GM23338 (cell line): ENCODE measurements at regions not wholly inside any gene's neighbourhood (a gene's known extent, or its start where the extent isn't known, plus 50 kb on each side); places are given as distances from the start of the nearest gene placed in this dataset.

Experiments
- ATAC-seq: fragments of 200-7000 bp; cut with Tn5 transposase; 3 replicates; pipeline ENCODE4 v1.9.1; 2020
- DNase-seq: peaks from one replicate; pipeline ENCODE4 v3.0.0-alpha.2; 2015; ENCODE audit warnings: low spot score
- H2AFZ ChIP-seq: fragments of 200-600 bp; sonication (generic); 2 replicates; pipeline ENCODE4 v1.8.0; 2016; ENCODE audit warnings: antibody characterized with exemption, mild to moderate bottlenecking, moderate library complexity
- H3F3A ChIP-seq: fragments of 200-600 bp; sonication (generic); replicated peaks from 2 replicates; pipeline ENCODE4 v1.8.0; 2017; ENCODE audit warnings: antibody characterized with exemption, mixed run types, low read depth
- H3K27ac ChIP-seq: fragments of 200-600 bp; sonication (generic); 2 replicates; pipeline ENCODE4 v1.6.1; 2016; ENCODE audit warnings: low read depth
- H3K27me3 ChIP-seq: fragments of 200-600 bp; sonication (generic); 2 replicates; pipeline ENCODE4 v1.8.0; 2016; ENCODE audit warnings: mild to moderate bottlenecking, mixed run types, moderate library complexity; ENCODE audit not compliant: insufficient read depth
- H3K36me3 ChIP-seq: fragments of 200-600 bp; sonication (generic); 2 replicates; pipeline ENCODE4 v1.8.0; 2016; ENCODE audit warnings: mild to moderate bottlenecking; ENCODE audit not compliant: insufficient read depth
- H3K4me1 ChIP-seq: fragments of 200-600 bp; sonication (generic); 2 replicates; pipeline ENCODE4 v1.8.0; 2016; ENCODE audit warnings: mild to moderate bottlenecking, moderate library complexity; ENCODE audit not compliant: insufficient read depth
- H3K4me2 ChIP-seq: fragments of 200-600 bp; sonication (generic); 2 replicates; pipeline ENCODE4 v1.7.1; 2017; ENCODE audit warnings: mixed run types
- H3K4me3 ChIP-seq: fragments of 200-600 bp; sonication (generic); 2 replicates; pipeline ENCODE4 v1.6.1; 2016; ENCODE audit warnings: mixed run types
- H3K79me2 ChIP-seq: fragments of 200-600 bp; sonication (generic); replicated peaks from 2 replicates; pipeline ENCODE4 v1.8.0; 2017; ENCODE audit warnings: mild to moderate bottlenecking; ENCODE audit not compliant: insufficient read depth
- H3K9me2 ChIP-seq: fragments of 200-600 bp; sonication (generic); 2 replicates; pipeline ENCODE4 v1.8.0; 2017; ENCODE audit not compliant: insufficient read depth
- H4K20me1 ChIP-seq: fragments of 200-600 bp; sonication (generic); replicated peaks from 2 replicates; pipeline ENCODE4 v1.8.0; 2017; ENCODE audit warnings: mild to moderate bottlenecking; ENCODE audit not compliant: insufficient read depth
- H3K27ac Mint-ChIP-seq: 2 replicates; pipeline ENCODE4 v1.8.0; 2020; ENCODE audit warnings: inconsistent platforms, mild to moderate bottlenecking, moderate library complexity, mixed read lengths
- H3K27me3 Mint-ChIP-seq: 3 replicates; pipeline ENCODE4 v1.8.0; 2022; ENCODE audit warnings: low read depth, mild to moderate bottlenecking, moderate library complexity, mixed read lengths, inconsistent platforms; ENCODE audit not compliant: insufficient read depth, poor library complexity
- H3K36me3 Mint-ChIP-seq: 3 replicates; pipeline ENCODE4 v1.8.0; 2021; ENCODE audit warnings: low read depth, mild to moderate bottlenecking, inconsistent platforms, moderate library complexity, mixed read lengths
- H3K4me1 Mint-ChIP-seq: 3 replicates; pipeline ENCODE4 v1.8.0; 2020; ENCODE audit warnings: mild to moderate bottlenecking, inconsistent platforms, mixed read lengths
- H3K4me3 Mint-ChIP-seq: 3 replicates; pipeline ENCODE4 v1.8.0; 2021; ENCODE audit warnings: moderate library complexity, mild to moderate bottlenecking, inconsistent platforms, mixed read lengths
- H3K9me3 Mint-ChIP-seq: 3 replicates; pipeline ENCODE4 v1.8.0; 2020; ENCODE audit warnings: moderate library complexity, mild to moderate bottlenecking, inconsistent platforms, mixed read lengths
- CREB1 ChIP-seq: fragments of 250-450 bp; sonication (Bioruptor Pico); IDR thresholded peaks from 2 replicates; pipeline ENCODE4 v1.5.0; 2020; ENCODE audit warnings: low read depth, mild to moderate bottlenecking, moderate library complexity
- EZH2 ChIP-seq: fragments of 200-600 bp; sonication (generic); IDR thresholded peaks from one replicate; pipeline ENCODE4 v1.8.0; 2017; ENCODE audit warnings: antibody characterized with exemption, mild to moderate bottlenecking, low read depth; ENCODE audit not compliant: unreplicated experiment
- EZH2phosphoT487 ChIP-seq: fragments of 200-600 bp; sonication (generic); IDR thresholded peaks from one replicate; pipeline ENCODE4 v1.8.1; 2018; ENCODE audit warnings: antibody characterized with exemption; ENCODE audit not compliant: unreplicated experiment
- JUNB ChIP-seq: IDR thresholded peaks from one replicate; pipeline ENCODE4 v1.6.1; 2016; ENCODE audit warnings: antibody characterized with exemption; ENCODE audit not compliant: unreplicated experiment
- NANOG ChIP-seq: IDR thresholded peaks from 2 replicates; pipeline ENCODE4 v1.6.1; 2016; ENCODE audit warnings: antibody characterized with exemption, borderline replicate concordance
- POLR2AphosphoS5 ChIP-seq: IDR thresholded peaks from 2 replicates; pipeline ENCODE4 v1.6.1; 2016; ENCODE audit warnings: antibody characterized with exemption, low read depth
- STAT1 ChIP-seq: IDR thresholded peaks from one replicate; pipeline ENCODE4 v1.6.1; 2016; ENCODE audit warnings: antibody characterized with exemption; ENCODE audit not compliant: unreplicated experiment
- ZNF114 ChIP-seq: fragments of 250-450 bp; sonication (Bioruptor Pico); IDR thresholded peaks from 2 replicates; pipeline ENCODE4 v1.5.0; 2020; ENCODE audit warnings: mild to moderate bottlenecking, moderate library complexity
- ZNF331 ChIP-seq: fragments of 250-450 bp; sonication (Bioruptor Pico); IDR thresholded peaks from 2 replicates; pipeline ENCODE4 v1.5.0; 2020; ENCODE audit warnings: low read depth, mild to moderate bottlenecking, moderate library complexity
- TF ChIP-seq, protein P1 (sequence below): IDR thresholded peaks from 2 replicates; pipeline ENCODE4 v1.6.1; 2016; ENCODE audit warnings: antibody characterized with exemption
- TF ChIP-seq, protein P2 (sequence below): fragments of 250-450 bp; sonication (Bioruptor Pico); IDR thresholded peaks from 2 replicates; pipeline ENCODE4 v1.5.0; 2020; ENCODE audit warnings: mild to moderate bottlenecking, moderate library complexity
- TF ChIP-seq, protein P3 (sequence below), 2 experiments: fragments of 200-600 bp in 1 of 2; sonication (generic) in 1 of 2; conservative IDR thresholded peaks; 2 replicates each; pipeline versions ENCODE4 v1.5.1 to v1.6.1; 2016 to 2017; ENCODE audit warnings: antibody characterized with exemption in 2 of 2, low read depth in 2 of 2, mild to moderate bottlenecking in 2 of 2, moderate library complexity in 1 of 2
- TF ChIP-seq, protein P4 (sequence below): IDR thresholded peaks from one replicate; pipeline ENCODE4 v1.6.1; 2018; ENCODE audit warnings: antibody characterized with exemption; ENCODE audit not compliant: unreplicated experiment

DNA sequence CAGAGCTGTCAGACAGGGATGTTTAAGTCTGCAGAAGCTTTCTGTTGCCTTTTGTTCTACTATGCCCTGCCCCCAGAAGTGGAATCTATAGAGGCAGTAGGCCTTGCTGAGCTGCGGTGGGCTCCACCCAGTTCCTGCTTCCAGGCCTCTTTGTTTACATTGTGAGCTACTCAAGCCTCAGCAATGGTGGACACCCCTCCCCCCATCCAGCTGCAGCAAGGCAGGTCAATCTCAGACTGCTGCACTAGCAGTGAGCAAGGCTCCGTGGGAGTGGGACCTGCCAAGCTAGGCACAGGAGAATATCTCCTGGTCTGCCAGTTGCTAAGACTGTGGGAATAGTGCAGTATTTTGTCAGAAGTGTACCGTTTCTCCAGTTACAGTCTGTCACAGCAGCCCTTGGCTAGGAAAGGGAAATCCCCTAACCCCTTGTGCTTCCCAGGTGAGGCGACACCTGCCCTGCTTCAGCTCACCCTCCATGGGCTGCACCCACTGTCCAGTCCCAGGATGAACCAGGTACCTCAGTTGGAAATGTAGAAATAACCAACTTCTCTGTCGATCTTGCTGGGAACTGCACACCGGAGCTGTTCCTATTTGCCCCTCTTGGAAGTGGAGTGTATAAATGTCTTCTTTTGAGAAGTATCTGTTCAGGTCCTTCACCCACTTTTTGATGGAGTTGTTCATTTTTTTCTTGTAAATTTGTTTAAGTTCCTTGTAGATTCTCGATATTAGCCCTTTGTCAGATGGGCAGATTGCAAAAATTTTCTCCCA lies 213.5 kb upstream of the SLC38A2 start:
- Histone ChIP-seq H4K20me1 (no peaks in the 10 kb centered on the region), H3K4me2 (peak overlapping the region; percentile 60), H3K79me2 (no peaks in the 10 kb centered on the region), H3F3A (no peaks in the 10 kb centered on the region), H3K9me2 (peaks cover 14% of the 10 kb centered on the region), H3K4me1 (peaks cover 14% of the 10 kb centered on the region), H3K27me3 (no peaks in the 10 kb centered on the region), H3K4me3 (peak overlapping the region; percentile 36; the same call in 1 of the 2 replicates), H3K36me3 (0 out of 2 replicates have a peak, but pooled peaks cover 8% of the 10 kb centered on the region), H2AFZ (no peak overlapping the region), H3K27ac (0 out of 2 replicates have a peak overlapping the region, but pooled peaks have one; percentile 32)
- ATAC-seq (peak; percentile 72), DNase-seq (peak; percentile 68)
- Mint-ChIP-seq H3K4me3 (no peak overlapping the region), H3K27ac (no peak overlapping the region), H3K4me1 (peaks cover 16% of the 10 kb centered on the region; the same call in 2 of the 3 replicates), H3K36me3 (peaks cover 50% of the 10 kb centered on the region), H3K27me3 (peaks cover 1% of the 10 kb centered on the region), H3K9me3 (peaks cover 51% of the 10 kb centered on the region)
- TF ChIP-seq NANOG (no peak), ZNF331 (CRISPR knock-in tag) (no peak), EZH2phosphoT487 (no peak), ZNF114 (CRISPR knock-in tag) (no peak), JUNB (no peak), POLR2AphosphoS5 (no peak), CREB1 (no peak), STAT1 (no peak), EZH2 (no peak)
- TF ChIP-seq, protein P1, sequence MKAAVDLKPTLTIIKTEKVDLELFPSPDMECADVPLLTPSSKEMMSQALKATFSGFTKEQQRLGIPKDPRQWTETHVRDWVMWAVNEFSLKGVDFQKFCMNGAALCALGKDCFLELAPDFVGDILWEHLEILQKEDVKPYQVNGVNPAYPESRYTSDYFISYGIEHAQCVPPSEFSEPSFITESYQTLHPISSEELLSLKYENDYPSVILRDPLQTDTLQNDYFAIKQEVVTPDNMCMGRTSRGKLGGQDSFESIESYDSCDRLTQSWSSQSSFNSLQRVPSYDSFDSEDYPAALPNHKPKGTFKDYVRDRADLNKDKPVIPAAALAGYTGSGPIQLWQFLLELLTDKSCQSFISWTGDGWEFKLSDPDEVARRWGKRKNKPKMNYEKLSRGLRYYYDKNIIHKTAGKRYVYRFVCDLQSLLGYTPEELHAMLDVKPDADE = no peak
- TF ChIP-seq, protein P2, sequence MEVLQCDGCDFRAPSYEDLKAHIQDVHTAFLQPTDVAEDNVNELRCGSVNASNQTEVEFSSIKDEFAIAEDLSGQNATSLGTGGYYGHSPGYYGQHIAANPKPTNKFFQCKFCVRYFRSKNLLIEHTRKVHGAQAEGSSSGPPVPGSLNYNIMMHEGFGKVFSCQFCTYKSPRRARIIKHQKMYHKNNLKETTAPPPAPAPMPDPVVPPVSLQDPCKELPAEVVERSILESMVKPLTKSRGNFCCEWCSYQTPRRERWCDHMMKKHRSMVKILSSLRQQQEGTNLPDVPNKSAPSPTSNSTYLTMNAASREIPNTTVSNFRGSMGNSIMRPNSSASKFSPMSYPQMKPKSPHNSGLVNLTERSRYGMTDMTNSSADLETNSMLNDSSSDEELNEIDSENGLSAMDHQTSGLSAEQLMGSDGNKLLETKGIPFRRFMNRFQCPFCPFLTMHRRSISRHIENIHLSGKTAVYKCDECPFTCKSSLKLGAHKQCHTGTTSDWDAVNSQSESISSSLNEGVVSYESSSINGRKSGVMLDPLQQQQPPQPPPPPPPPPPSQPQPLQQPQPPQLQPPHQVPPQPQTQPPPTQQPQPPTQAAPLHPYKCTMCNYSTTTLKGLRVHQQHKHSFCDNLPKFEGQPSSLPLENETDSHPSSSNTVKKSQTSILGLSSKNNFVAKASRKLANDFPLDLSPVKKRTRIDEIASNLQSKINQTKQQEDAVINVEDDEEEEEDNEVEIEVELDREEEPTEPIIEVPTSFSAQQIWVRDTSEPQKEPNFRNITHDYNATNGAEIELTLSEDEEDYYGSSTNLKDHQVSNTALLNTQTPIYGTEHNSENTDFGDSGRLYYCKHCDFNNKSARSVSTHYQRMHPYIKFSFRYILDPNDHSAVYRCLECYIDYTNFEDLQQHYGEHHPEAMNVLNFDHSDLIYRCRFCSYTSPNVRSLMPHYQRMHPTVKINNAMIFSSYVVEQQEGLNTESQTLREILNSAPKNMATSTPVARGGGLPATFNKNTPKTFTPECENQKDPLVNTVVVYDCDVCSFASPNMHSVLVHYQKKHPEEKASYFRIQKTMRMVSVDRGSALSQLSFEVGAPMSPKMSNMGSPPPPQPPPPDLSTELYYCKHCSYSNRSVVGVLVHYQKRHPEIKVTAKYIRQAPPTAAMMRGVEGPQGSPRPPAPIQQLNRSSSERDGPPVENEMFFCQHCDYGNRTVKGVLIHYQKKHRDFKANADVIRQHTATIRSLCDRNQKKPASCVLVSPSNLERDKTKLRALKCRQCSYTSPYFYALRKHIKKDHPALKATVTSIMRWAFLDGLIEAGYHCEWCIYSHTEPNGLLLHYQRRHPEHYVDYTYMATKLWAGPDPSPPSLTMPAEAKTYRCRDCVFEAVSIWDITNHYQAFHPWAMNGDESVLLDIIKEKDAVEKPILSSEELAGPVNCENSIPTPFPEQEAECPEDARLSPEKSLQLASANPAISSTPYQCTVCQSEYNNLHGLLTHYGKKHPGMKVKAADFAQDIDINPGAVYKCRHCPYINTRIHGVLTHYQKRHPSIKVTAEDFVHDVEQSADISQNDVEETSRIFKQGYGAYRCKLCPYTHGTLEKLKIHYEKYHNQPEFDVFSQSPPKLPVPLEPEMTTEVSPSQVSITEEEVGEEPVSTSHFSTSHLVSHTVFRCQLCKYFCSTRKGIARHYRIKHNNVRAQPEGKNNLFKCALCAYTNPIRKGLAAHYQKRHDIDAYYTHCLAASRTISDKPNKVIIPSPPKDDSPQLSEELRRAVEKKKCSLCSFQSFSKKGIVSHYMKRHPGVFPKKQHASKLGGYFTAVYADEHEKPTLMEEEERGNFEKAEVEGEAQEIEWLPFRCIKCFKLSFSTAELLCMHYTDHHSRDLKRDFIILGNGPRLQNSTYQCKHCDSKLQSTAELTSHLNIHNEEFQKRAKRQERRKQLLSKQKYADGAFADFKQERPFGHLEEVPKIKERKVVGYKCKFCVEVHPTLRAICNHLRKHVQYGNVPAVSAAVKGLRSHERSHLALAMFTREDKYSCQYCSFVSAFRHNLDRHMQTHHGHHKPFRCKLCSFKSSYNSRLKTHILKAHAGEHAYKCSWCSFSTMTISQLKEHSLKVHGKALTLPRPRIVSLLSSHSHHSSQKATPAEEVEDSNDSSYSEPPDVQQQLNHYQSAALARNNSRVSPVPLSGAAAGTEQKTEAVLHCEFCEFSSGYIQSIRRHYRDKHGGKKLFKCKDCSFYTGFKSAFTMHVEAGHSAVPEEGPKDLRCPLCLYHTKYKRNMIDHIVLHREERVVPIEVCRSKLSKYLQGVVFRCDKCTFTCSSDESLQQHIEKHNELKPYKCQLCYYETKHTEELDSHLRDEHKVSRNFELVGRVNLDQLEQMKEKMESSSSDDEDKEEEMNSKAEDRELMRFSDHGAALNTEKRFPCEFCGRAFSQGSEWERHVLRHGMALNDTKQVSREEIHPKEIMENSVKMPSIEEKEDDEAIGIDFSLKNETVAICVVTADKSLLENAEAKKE (CRISPR knock-in tag) = no peak
- TF ChIP-seq, protein P3, sequence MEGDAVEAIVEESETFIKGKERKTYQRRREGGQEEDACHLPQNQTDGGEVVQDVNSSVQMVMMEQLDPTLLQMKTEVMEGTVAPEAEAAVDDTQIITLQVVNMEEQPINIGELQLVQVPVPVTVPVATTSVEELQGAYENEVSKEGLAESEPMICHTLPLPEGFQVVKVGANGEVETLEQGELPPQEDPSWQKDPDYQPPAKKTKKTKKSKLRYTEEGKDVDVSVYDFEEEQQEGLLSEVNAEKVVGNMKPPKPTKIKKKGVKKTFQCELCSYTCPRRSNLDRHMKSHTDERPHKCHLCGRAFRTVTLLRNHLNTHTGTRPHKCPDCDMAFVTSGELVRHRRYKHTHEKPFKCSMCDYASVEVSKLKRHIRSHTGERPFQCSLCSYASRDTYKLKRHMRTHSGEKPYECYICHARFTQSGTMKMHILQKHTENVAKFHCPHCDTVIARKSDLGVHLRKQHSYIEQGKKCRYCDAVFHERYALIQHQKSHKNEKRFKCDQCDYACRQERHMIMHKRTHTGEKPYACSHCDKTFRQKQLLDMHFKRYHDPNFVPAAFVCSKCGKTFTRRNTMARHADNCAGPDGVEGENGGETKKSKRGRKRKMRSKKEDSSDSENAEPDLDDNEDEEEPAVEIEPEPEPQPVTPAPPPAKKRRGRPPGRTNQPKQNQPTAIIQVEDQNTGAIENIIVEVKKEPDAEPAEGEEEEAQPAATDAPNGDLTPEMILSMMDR (conservative IDR thresholded peaks at IDR 0.05; ENCODE audit: low read depth in 2 of 2) = no peak
- TF ChIP-seq, protein P4, sequence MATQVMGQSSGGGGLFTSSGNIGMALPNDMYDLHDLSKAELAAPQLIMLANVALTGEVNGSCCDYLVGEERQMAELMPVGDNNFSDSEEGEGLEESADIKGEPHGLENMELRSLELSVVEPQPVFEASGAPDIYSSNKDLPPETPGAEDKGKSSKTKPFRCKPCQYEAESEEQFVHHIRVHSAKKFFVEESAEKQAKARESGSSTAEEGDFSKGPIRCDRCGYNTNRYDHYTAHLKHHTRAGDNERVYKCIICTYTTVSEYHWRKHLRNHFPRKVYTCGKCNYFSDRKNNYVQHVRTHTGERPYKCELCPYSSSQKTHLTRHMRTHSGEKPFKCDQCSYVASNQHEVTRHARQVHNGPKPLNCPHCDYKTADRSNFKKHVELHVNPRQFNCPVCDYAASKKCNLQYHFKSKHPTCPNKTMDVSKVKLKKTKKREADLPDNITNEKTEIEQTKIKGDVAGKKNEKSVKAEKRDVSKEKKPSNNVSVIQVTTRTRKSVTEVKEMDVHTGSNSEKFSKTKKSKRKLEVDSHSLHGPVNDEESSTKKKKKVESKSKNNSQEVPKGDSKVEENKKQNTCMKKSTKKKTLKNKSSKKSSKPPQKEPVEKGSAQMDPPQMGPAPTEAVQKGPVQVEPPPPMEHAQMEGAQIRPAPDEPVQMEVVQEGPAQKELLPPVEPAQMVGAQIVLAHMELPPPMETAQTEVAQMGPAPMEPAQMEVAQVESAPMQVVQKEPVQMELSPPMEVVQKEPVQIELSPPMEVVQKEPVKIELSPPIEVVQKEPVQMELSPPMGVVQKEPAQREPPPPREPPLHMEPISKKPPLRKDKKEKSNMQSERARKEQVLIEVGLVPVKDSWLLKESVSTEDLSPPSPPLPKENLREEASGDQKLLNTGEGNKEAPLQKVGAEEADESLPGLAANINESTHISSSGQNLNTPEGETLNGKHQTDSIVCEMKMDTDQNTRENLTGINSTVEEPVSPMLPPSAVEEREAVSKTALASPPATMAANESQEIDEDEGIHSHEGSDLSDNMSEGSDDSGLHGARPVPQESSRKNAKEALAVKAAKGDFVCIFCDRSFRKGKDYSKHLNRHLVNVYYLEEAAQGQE = no peak
